ENCODE measurements at regions not wholly inside any gene's neighbourhood (a gene's known extent, or its start where the extent isn't known, plus 50 kb on each side); places are given as distances from the start of the nearest gene placed in this dataset.
"Not testable (repeated sequence)": the region's sequence is repeated elsewhere in the genome, so short reads cannot be mapped to it uniquely, and the experiment has no call there.

- H3K36me3 ChIP-seq (ENCODE audit: control insufficient read depth in 2 of 2, insufficient read depth in 2 of 2, low read length in 1 of 2); H3K4me3 ChIP-seq; in situ Hi-C loops (cut with MboI); POLR2A ChIA-PET; H2AFZ ChIP-seq (ENCODE audit: control insufficient read depth, low read depth, low read length); BruUV-seq (replicated peaks); H3K27me3 ChIP-seq (replicated peaks in 1 of 2; ENCODE audit: control insufficient read depth in 2 of 2, insufficient read depth in 2 of 2, low read length in 1 of 2); intact Hi-C loops (cut with micrococcal nuclease; ENCODE audit: unreplicated experiment); H4K20me1 ChIP-seq (ENCODE audit: control insufficient read depth, insufficient read depth); ATAC-seq; H3K79me2 ChIP-seq (ENCODE audit: control insufficient read depth, insufficient read depth, low read length); H3K9ac ChIP-seq (ENCODE audit: control insufficient read depth, insufficient read depth, low read length); H3K27ac ChIP-seq (ENCODE audit: control insufficient read depth, insufficient read depth); CTCF ChIA-PET; H3K4me1 ChIP-seq (ENCODE audit: control insufficient read depth, insufficient read depth, low read length); RAD21 ChIA-PET (ENCODE audit: unreplicated experiment); SMC1A ChIA-PET (ENCODE audit: uncharacterized antibody, unreplicated experiment); H3K4me2 ChIP-seq (ENCODE audit: control insufficient read depth, insufficient read depth); H3K9me3 ChIP-seq (replicated peaks; ENCODE audit: control insufficient read depth, insufficient read depth, low read length); DNase-seq (ENCODE audit: low read depth, low spot score); FAIRE-seq: not testable (repeated sequence)
- WGBS (ENCODE audit: insufficient coverage, insufficient replicate concordance, low lambda C conversion rate, missing lambda C conversion rate) = 8% methylated on average over 2 of the region's 10 CpGs
These were observed 81.2 kb upstream of the FAM90A1 start for GRCh38 chr12:8308611-8309010.

GRCh38 chr12:8315997-8316396 is 88.6 kb upstream of the FAM90A1 start:
- H3K9me3 ChIP-seq (replicated peaks; ENCODE audit: control insufficient read depth, insufficient read depth, low read length); H3K79me2 ChIP-seq (ENCODE audit: control insufficient read depth, insufficient read depth, low read length); intact Hi-C loops (cut with micrococcal nuclease; ENCODE audit: unreplicated experiment); FAIRE-seq; SMC1A ChIA-PET (ENCODE audit: uncharacterized antibody, unreplicated experiment); CTCF ChIA-PET; DNase-seq (ENCODE audit: low read depth, low spot score); RAD21 ChIA-PET (ENCODE audit: unreplicated experiment); H2AFZ ChIP-seq (ENCODE audit: control insufficient read depth, low read depth, low read length); H3K4me3 ChIP-seq; H3K27ac ChIP-seq (ENCODE audit: control insufficient read depth, insufficient read depth); H3K9ac ChIP-seq (ENCODE audit: control insufficient read depth, insufficient read depth, low read length); H3K4me1 ChIP-seq (ENCODE audit: control insufficient read depth, insufficient read depth, low read length); H4K20me1 ChIP-seq (ENCODE audit: control insufficient read depth, insufficient read depth); H3K27me3 ChIP-seq (replicated peaks in 1 of 2; ENCODE audit: control insufficient read depth in 2 of 2, insufficient read depth in 2 of 2, low read length in 1 of 2); POLR2A ChIA-PET; ATAC-seq; BruUV-seq (replicated peaks); in situ Hi-C loops (cut with MboI); H3K4me2 ChIP-seq (ENCODE audit: control insufficient read depth, insufficient read depth); H3K36me3 ChIP-seq (ENCODE audit: control insufficient read depth in 2 of 2, insufficient read depth in 2 of 2, low read length in 1 of 2): not testable (repeated sequence)
- WGBS (ENCODE audit: insufficient coverage, insufficient replicate concordance, low lambda C conversion rate, missing lambda C conversion rate) = 43% methylated on average over 4 of the region's 4 CpGs
- 0 out of 2 replicates have a peak, but pooled peaks have one; percentile 11 for TF ChIP-seq RUNX3 (IDR thresholded peaks at IDR 0.05; ENCODE audit: low read length)
- peak; percentile 25 to 28; a peak in 2 of 4 replicates for TF ChIP-seq IKZF2 (IDR thresholded peaks at IDR 0.05)
- TF ChIP-seq ATF7 (IDR thresholded peaks at IDR 0.05; ENCODE audit: low read depth) = peak; percentile 32; the same call in 1 of the 2 replicates
- peak; percentile 78 for TF ChIP-seq TCF12 (IDR thresholded peaks at IDR 0.05; ENCODE audit: low read depth, low read length)
- TF ChIP-seq NR2F1 (conservative IDR thresholded peaks at IDR 0.05) = peak; percentile 29; the same call in 1 of the 2 replicates
- TF ChIP-seq NBN (IDR thresholded peaks at IDR 0.05) = 0 out of 2 replicates have a peak, but pooled peaks have one; percentile 17
- TF ChIP-seq RELB (IDR thresholded peaks at IDR 0.05; ENCODE audit: low read depth) = peak; percentile 46; the same call in 1 of the 2 replicates
- TF ChIP-seq MTA2 (IDR thresholded peaks at IDR 0.05; ENCODE audit: low read depth) = peak; percentile 60; the same call in 1 of the 2 replicates
- peak in 1 of 2 experiments; percentile 71; a peak in 1 of 4 replicates for TF ChIP-seq BHLHE40 (IDR thresholded peaks at IDR 0.05; ENCODE audit: borderline replicate concordance in 1 of 2, low read depth in 2 of 2, low read length in 1 of 2)
- TF ChIP-seq MEF2B (IDR thresholded peaks at IDR 0.05; ENCODE audit: partially characterized antibody, poor library complexity, severe bottlenecking) = peak; percentile 72

DNA sequence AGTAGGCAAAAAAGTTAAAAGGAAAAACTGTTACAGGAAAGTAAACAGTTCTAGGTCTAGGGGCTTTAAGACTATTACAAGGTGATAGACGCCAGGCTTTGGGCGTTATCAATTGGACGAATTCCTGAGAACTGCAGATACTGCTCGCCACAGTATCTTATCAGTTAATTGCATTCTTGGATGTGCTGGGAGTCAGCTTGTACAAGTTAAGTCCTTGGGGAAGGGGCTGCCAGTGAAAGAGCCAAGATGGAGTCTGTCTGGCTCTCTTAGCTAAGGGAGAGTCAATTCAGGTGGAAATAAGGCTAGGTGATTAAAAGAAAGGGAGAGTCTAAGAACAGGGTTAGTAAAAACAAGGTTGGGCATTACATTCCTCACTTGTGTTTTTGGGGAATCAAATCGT is 90.3 kb upstream of the FAM90A1 start:
- WGBS (ENCODE audit: insufficient coverage, insufficient replicate concordance, low lambda C conversion rate, missing lambda C conversion rate) = 54% methylated on average over 5 of the region's 5 CpGs
- H3K36me3 ChIP-seq (ENCODE audit: control insufficient read depth in 2 of 2, insufficient read depth in 2 of 2, low read length in 1 of 2); intact Hi-C loops (cut with micrococcal nuclease; ENCODE audit: unreplicated experiment); H3K9ac ChIP-seq (ENCODE audit: control insufficient read depth, insufficient read depth, low read length); FAIRE-seq; H3K4me3 ChIP-seq; RAD21 ChIA-PET (ENCODE audit: unreplicated experiment); H3K4me2 ChIP-seq (ENCODE audit: control insufficient read depth, insufficient read depth); H3K79me2 ChIP-seq (ENCODE audit: control insufficient read depth, insufficient read depth, low read length); H3K9me3 ChIP-seq (replicated peaks; ENCODE audit: control insufficient read depth, insufficient read depth, low read length); H4K20me1 ChIP-seq (ENCODE audit: control insufficient read depth, insufficient read depth); POLR2A ChIA-PET; H3K27me3 ChIP-seq (replicated peaks in 1 of 2; ENCODE audit: control insufficient read depth in 2 of 2, insufficient read depth in 2 of 2, low read length in 1 of 2); in situ Hi-C loops (cut with MboI); DNase-seq (ENCODE audit: low read depth, low spot score); H2AFZ ChIP-seq (ENCODE audit: control insufficient read depth, low read depth, low read length); ATAC-seq; BruUV-seq (replicated peaks); CTCF ChIA-PET; H3K27ac ChIP-seq (ENCODE audit: control insufficient read depth, insufficient read depth); H3K4me1 ChIP-seq (ENCODE audit: control insufficient read depth, insufficient read depth, low read length); SMC1A ChIA-PET (ENCODE audit: uncharacterized antibody, unreplicated experiment): not testable (repeated sequence)
